Liver (tissue), 3 donors: ENCODE measurements at regions not wholly inside any gene's neighbourhood (a gene's known extent, or its start where the extent isn't known, plus 50 kb on each side); places are given as distances from the start of the nearest gene placed in this dataset.

Experiments used
- EGR1 ChIP-seq, 2 donors: IDR thresholded peaks; 2 replicates each; pipeline ENCODE4 v1.6.1; 2016 to 2018; ENCODE audit warnings: antibody characterized with exemption in 2 of 2, low read depth in 2 of 2
- RAD21 ChIP-seq, 2 donors: IDR thresholded peaks; 2 replicates each; pipeline ENCODE4 v1.6.1; 2016; ENCODE audit warnings: antibody characterized with exemption in 2 of 2, mild to moderate bottlenecking in 2 of 2
- SP1 ChIP-seq: IDR thresholded peaks from 2 replicates; pipeline ENCODE4 v1.6.1; 2018; ENCODE audit warnings: antibody characterized with exemption, mild to moderate bottlenecking
- TAF1 ChIP-seq: conservative IDR thresholded peaks from 2 replicates; pipeline ENCODE4 v1.6.1; 2016; ENCODE audit warnings: antibody characterized with exemption, mild to moderate bottlenecking
- TF ChIP-seq, protein P1 (sequence below): IDR thresholded peaks from 2 replicates; pipeline ENCODE4 v1.6.1; 2016; ENCODE audit warnings: antibody characterized with exemption
- TF ChIP-seq, protein P2 (sequence below): fragments of 150-350 bp; IDR thresholded peaks from 2 replicates; pipeline ENCODE4 v1.5.1; 2017; ENCODE audit warnings: improper control_type of control experiment, low read depth, low read length; ENCODE audit not compliant: missing input control
- TF ChIP-seq, protein P3 (sequence below): IDR thresholded peaks from 2 replicates; pipeline ENCODE4 v1.6.1; 2016; ENCODE audit warnings: antibody characterized with exemption
- donor health status: healthy.
- donor health status: healthy.

DNA sequence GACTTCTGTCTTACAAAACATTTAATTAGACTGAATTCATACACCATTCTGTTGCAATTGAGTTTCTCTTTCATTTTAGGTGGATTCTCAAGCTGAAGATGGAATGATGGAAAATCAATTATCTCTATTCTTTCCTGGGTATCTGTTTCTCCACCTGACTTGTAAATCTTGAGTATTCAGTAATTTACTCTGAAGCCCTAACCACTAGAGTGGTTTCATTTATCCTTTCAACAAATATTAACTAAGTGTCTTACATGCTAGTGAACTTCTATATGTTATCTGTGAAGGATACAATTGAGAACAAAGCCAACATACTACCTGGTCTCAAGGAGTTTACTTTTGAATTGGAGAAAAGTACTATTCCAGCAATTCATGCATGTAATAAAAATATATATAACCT, 94.1 kb upstream of the ZNF804A start:
- TF ChIP-seq, protein P1, sequence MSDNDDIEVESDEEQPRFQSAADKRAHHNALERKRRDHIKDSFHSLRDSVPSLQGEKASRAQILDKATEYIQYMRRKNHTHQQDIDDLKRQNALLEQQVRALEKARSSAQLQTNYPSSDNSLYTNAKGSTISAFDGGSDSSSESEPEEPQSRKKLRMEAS, result no peak
- TF ChIP-seq, protein P2, sequence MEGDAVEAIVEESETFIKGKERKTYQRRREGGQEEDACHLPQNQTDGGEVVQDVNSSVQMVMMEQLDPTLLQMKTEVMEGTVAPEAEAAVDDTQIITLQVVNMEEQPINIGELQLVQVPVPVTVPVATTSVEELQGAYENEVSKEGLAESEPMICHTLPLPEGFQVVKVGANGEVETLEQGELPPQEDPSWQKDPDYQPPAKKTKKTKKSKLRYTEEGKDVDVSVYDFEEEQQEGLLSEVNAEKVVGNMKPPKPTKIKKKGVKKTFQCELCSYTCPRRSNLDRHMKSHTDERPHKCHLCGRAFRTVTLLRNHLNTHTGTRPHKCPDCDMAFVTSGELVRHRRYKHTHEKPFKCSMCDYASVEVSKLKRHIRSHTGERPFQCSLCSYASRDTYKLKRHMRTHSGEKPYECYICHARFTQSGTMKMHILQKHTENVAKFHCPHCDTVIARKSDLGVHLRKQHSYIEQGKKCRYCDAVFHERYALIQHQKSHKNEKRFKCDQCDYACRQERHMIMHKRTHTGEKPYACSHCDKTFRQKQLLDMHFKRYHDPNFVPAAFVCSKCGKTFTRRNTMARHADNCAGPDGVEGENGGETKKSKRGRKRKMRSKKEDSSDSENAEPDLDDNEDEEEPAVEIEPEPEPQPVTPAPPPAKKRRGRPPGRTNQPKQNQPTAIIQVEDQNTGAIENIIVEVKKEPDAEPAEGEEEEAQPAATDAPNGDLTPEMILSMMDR, result no peak
- TF ChIP-seq EGR1 (IDR thresholded peaks at IDR 0.05; ENCODE audit: low read depth in 2 of 2) (no peak), TAF1 (no peak), RAD21 (IDR thresholded peaks at IDR 0.05) (no peak), SP1 (no peak)
- TF ChIP-seq, protein P3, sequence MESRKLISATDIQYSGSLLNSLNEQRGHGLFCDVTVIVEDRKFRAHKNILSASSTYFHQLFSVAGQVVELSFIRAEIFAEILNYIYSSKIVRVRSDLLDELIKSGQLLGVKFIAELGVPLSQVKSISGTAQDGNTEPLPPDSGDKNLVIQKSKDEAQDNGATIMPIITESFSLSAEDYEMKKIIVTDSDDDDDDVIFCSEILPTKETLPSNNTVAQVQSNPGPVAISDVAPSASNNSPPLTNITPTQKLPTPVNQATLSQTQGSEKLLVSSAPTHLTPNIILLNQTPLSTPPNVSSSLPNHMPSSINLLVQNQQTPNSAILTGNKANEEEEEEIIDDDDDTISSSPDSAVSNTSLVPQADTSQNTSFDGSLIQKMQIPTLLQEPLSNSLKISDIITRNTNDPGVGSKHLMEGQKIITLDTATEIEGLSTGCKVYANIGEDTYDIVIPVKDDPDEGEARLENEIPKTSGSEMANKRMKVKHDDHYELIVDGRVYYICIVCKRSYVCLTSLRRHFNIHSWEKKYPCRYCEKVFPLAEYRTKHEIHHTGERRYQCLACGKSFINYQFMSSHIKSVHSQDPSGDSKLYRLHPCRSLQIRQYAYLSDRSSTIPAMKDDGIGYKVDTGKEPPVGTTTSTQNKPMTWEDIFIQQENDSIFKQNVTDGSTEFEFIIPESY, result no peak
